GM20000 (cell line): ENCODE measurements at regions not wholly inside any gene's neighbourhood (a gene's known extent, or its start where the extent isn't known, plus 50 kb on each side); places are given as distances from the start of the nearest gene placed in this dataset.

Experiments used
- DNase-seq: peaks from one replicate; pipeline ENCODE4 v3.0.0; 2012; ENCODE audit warnings: low spot score
- TF ChIP-seq, protein P1 (sequence below): IDR thresholded peaks from 2 replicates; pipeline ENCODE4 v1.5.1; 2012; ENCODE audit warnings: mild to moderate bottlenecking, control low read depth; ENCODE audit errors: extremely low read depth, missing control alignments

DNA sequence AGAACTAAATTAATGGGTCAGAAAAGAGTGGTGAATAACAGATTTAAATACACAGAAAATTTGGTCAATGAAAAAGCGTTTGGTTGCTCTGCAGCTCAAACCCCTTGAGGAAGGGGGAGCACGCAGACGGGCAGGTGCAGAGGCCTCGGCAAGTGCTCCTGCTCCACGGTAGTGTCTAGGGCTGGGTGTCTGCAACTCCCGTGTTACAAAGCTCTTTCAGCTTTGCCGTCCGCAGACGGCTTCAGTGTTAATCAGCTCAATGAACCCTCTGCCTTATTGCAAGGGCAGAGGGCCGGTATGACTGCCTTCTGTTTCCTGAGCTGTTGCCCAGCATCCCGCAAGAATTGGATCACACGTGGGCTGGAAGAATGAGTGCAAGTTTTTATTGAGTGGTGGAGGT is 125.7 kb upstream of the TRHDE start:
- no peak for DNase-seq
- TF ChIP-seq, protein P1, sequence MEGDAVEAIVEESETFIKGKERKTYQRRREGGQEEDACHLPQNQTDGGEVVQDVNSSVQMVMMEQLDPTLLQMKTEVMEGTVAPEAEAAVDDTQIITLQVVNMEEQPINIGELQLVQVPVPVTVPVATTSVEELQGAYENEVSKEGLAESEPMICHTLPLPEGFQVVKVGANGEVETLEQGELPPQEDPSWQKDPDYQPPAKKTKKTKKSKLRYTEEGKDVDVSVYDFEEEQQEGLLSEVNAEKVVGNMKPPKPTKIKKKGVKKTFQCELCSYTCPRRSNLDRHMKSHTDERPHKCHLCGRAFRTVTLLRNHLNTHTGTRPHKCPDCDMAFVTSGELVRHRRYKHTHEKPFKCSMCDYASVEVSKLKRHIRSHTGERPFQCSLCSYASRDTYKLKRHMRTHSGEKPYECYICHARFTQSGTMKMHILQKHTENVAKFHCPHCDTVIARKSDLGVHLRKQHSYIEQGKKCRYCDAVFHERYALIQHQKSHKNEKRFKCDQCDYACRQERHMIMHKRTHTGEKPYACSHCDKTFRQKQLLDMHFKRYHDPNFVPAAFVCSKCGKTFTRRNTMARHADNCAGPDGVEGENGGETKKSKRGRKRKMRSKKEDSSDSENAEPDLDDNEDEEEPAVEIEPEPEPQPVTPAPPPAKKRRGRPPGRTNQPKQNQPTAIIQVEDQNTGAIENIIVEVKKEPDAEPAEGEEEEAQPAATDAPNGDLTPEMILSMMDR, result no peak

DNA sequence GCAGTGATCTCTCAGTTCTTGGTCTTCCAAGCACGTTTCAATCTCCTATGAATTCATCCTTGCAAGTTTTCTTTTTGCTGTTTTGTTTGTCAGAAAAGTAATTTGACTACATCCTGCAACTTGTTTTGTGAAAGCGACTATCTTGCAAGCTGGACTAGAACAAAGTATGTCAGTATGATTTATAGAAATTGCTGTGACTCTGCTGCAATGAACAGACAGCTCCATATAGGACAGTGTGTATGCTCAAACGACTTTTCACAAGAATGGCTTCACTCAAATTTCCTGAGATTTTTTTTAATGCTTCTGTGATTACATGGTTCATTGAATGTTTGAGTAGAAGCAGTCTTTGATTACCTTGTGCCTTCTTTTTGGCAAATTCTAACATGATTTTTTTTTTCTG is 123.5 kb upstream of the TRHDE start:
- TF ChIP-seq, protein P1, result no peak
- DNase-seq, result no peak

DNA sequence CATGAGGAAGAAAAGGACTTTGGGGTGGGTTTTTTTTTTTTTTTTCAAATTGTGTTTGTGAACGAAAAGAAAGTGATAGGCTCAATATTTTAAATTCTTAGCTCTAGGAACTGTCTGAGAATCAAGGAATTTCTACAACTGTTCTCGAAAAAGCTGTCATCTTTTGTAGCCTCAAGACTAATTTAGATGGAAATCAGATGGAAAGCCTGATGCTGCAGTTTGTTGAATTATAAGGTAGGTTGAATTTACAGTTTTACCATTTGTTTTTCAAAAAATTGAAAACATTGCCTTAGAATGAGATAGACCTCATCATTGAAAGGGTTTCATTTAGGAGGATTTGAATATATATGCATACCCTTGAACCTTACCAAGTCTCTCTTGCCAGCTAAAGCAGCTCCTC is 109.3 kb upstream of the TRHDE start:
- no peak for DNase-seq
- TF ChIP-seq, protein P1, result no peak

DNA sequence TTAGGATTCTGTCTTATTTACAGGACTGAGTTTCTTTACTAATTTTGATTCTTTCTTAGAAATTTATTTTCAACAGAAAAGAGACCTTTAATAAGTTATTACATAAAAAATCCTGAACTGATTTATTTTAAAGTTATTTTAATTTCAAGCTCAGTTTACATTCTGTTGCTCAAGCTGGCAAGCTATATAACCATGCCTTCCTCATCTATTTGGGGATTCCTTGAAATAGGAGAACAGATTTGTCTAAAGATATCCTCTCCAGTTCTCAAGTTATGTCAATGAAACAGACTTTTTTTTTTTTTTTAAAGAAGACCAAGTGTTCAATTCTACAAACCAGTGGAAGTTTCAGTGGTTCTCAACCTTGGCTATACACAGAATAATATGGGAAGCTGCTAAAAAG is 103.3 kb upstream of the TRHDE start:
- DNase-seq, result no peak
- TF ChIP-seq, protein P1, result no peak

DNA sequence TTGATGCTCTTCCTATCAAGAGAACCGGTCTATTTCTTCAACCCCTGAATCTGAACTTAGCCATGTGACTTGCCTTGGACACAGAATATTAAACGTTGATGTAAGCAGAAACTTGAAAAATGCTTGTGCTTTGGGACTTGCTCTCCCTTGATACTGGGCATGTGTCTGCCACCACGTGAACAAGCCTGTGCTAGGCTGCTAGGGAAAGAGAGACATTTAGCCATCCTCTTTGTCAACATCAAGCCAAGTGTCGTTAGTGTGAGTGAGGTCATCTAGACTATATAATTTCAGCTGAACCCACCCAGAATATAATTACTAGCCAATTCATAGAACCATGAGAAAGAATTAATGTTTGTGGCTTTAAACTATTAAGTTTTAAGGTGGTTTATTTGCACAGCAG is 98.2 kb upstream of the TRHDE start:
- TF ChIP-seq, protein P1, result no peak
- no peak for DNase-seq

DNA sequence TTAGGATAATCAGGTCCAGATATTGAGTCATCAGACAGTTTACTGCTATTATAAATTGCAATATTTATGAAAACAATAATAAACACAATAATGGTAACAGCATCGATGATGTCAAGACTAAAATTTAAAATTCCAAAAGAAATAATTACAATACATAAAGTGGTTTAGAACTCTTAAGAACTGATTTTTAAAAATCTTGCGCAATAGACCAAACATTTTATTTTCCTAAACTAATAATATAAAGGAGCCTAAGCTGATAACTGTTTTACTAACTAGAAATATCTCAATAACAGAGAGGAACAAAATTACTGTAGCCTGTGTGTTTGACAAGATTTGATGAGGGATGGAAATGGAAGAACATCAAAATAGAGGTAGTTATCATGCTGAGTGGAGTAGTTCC is 93.9 kb upstream of the TRHDE start:
- no peak for DNase-seq
- TF ChIP-seq, protein P1, result no peak

DNA sequence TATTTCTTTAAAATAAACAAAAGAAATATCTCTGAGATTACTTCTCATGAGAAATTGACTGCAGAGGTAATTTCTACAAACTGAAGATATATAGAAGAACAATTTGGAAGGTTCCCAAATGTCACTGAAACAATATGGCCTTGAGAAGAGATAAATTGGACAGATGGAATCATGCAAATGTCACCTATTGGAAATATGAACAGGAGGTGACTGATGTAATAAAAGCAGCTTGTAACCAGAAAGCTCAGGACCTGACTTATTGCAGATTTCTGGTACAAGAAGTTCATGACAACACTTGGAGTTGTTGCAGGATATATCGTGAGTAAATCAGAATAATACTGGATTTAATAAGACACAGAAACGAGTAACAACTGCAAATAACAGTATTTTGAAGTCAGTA is 93.3 kb upstream of the TRHDE start:
- TF ChIP-seq, protein P1, result no peak
- no peak for DNase-seq
